ENCODE measurements at regions not wholly inside any gene's neighbourhood (a gene's known extent, or its start where the extent isn't known, plus 50 kb on each side); places are given as distances from the start of the nearest gene placed in this dataset.

- no peaks in the 10 kb centered on the region for H4K20me1 ChIP-seq (ENCODE audit: insufficient read depth)
- TF ChIP-seq EZH2 (IDR thresholded peaks at IDR 0.05; ENCODE audit: borderline replicate concordance, insufficient read depth, low read length, poor library complexity, severe bottlenecking) (no peak), MXI1 (conservative IDR thresholded peaks at IDR 0.05; ENCODE audit: poor library complexity, severe bottlenecking) (no peak), EP300 (conservative IDR thresholded peaks at IDR 0.05; ENCODE audit: poor library complexity, severe bottlenecking) (no peak), TAF1 (IDR thresholded peaks at IDR 0.05; ENCODE audit: low read depth) (no peak), CTCF (IDR thresholded peaks at IDR 0.05; ENCODE audit: poor library complexity, severe bottlenecking) (no peak), POLR2AphosphoS5 (IDR thresholded peaks at IDR 0.05) (no peak), SMC3 (conservative IDR thresholded peaks at IDR 0.05; ENCODE audit: poor library complexity) (no peak)
Observed at GRCh38 chr2:118536306-118536705, 311.1 kb downstream of the EN1 start.

GRCh38 chr2:118535818-118536212, 311.6 kb downstream of the EN1 start:
- Histone ChIP-seq H2AFZ (ENCODE audit: low read depth, low read length) (no peak overlapping the region), H3K4me3 (ENCODE audit: low read length) (no peak overlapping the region), H4K20me1 (ENCODE audit: insufficient read depth) (no peaks in the 10 kb centered on the region), H3K9me3 (ENCODE audit: low read length) (peaks cover 4% of the 10 kb centered on the region), H3K9me2 (ENCODE audit: insufficient read depth, low read length) (no peaks in the 10 kb centered on the region), H3K27ac (ENCODE audit: low read length) (no peak overlapping the region), H3K27me3 (ENCODE audit: insufficient read depth, low read depth, low read length) (peaks cover 4% of the 10 kb centered on the region), H3F3A (ENCODE audit: insufficient read depth, low read length, poor library complexity, severe bottlenecking) (no peaks in the 10 kb centered on the region), H3K79me2 (replicated peaks; ENCODE audit: insufficient read depth, low read length) (no peaks in the 10 kb centered on the region), H3K9ac (ENCODE audit: low read length) (no peak overlapping the region), H3K4me2 (ENCODE audit: low read length) (no peak overlapping the region), H3K36me3 (ENCODE audit: insufficient read depth, low read length) (no peaks in the 10 kb centered on the region)
- TF ChIP-seq POLR2AphosphoS5 (IDR thresholded peaks at IDR 0.05) = no peak
- TF ChIP-seq EP300 (conservative IDR thresholded peaks at IDR 0.05; ENCODE audit: poor library complexity, severe bottlenecking) = no peak

More at GRCh38 chr2:118536306-118536705, 311.1 kb downstream of the EN1 start:
- Histone ChIP-seq H3F3A (ENCODE audit: insufficient read depth, low read length, poor library complexity, severe bottlenecking) (no peaks in the 10 kb centered on the region), H3K79me2 (replicated peaks; ENCODE audit: insufficient read depth, low read length) (no peaks in the 10 kb centered on the region), H2AFZ (ENCODE audit: low read depth, low read length) (no peak overlapping the region), H3K9ac (ENCODE audit: low read length) (no peak overlapping the region), H3K27me3 (ENCODE audit: insufficient read depth, low read depth, low read length) (peaks cover 4% of the 10 kb centered on the region), H3K36me3 (ENCODE audit: insufficient read depth, low read length) (no peaks in the 10 kb centered on the region), H3K4me2 (ENCODE audit: low read length) (no peak overlapping the region), H3K4me3 (ENCODE audit: low read length) (no peak overlapping the region), H3K9me3 (ENCODE audit: low read length) (peaks cover 4% of the 10 kb centered on the region), H3K27ac (ENCODE audit: low read length) (no peak overlapping the region), H3K9me2 (ENCODE audit: insufficient read depth, low read length) (no peaks in the 10 kb centered on the region)

- no peaks in the 10 kb centered on the region for H3K79me2 ChIP-seq (replicated peaks; ENCODE audit: insufficient read depth, low read length)
- no peak overlapping the region for H3K4me2 ChIP-seq (ENCODE audit: low read length)
- TF ChIP-seq TAF1 (IDR thresholded peaks at IDR 0.05; ENCODE audit: low read depth) (no peak), POLR2AphosphoS5 (IDR thresholded peaks at IDR 0.05) (no peak), CTCF (IDR thresholded peaks at IDR 0.05; ENCODE audit: poor library complexity, severe bottlenecking) (no peak), REST (IDR thresholded peaks at IDR 0.05; ENCODE audit: borderline replicate concordance) (no peak), MXI1 (conservative IDR thresholded peaks at IDR 0.05; ENCODE audit: poor library complexity, severe bottlenecking) (no peak), EZH2 (IDR thresholded peaks at IDR 0.05; ENCODE audit: borderline replicate concordance, insufficient read depth, low read length, poor library complexity, severe bottlenecking) (no peak), RAD21 (conservative IDR thresholded peaks at IDR 0.05) (no peak), SMC3 (conservative IDR thresholded peaks at IDR 0.05; ENCODE audit: poor library complexity) (no peak), EP300 (conservative IDR thresholded peaks at IDR 0.05; ENCODE audit: poor library complexity, severe bottlenecking) (no peak)
- H3K9me3 ChIP-seq (ENCODE audit: low read length) = peaks cover 4% of the 10 kb centered on the region
- peaks cover 4% of the 10 kb centered on the region for H3K27me3 ChIP-seq (ENCODE audit: insufficient read depth, low read depth, low read length)
- no peak overlapping the region for H3K27ac ChIP-seq (ENCODE audit: low read length)
- no peaks in the 10 kb centered on the region for H4K20me1 ChIP-seq (ENCODE audit: insufficient read depth)
- no peaks in the 10 kb centered on the region for H3F3A ChIP-seq (ENCODE audit: insufficient read depth, low read length, poor library complexity, severe bottlenecking)
- no peak overlapping the region for H3K4me3 ChIP-seq (ENCODE audit: low read length)
- H3K36me3 ChIP-seq (ENCODE audit: insufficient read depth, low read length) = no peaks in the 10 kb centered on the region
- no peaks in the 10 kb centered on the region for H3K9me2 ChIP-seq (ENCODE audit: insufficient read depth, low read length)
- no peak overlapping the region for H2AFZ ChIP-seq (ENCODE audit: low read depth, low read length)
- no peak overlapping the region for H3K9ac ChIP-seq (ENCODE audit: low read length)
Observed at GRCh38 chr2:118535171-118535817, 312.2 kb downstream of the EN1 start.
